SK-N-SH (cell line): ENCODE measurements at regions not wholly inside any gene's neighbourhood (a gene's known extent, or its start where the extent isn't known, plus 50 kb on each side); places are given as distances from the start of the nearest gene placed in this dataset.

ENCODE experiments used
- CTCF ChIP-seq: fragments of 200-600 bp; sonication (generic); IDR thresholded peaks from 2 replicates; pipeline ENCODE4 v1.6.1; 2017; ENCODE audit warnings: antibody characterized with exemption, mild to moderate bottlenecking, moderate library complexity
- GABPA ChIP-seq: IDR thresholded peaks from 2 replicates; pipeline ENCODE4 v1.4.0; 2012; ENCODE audit warnings: low read depth, mild to moderate bottlenecking
- MAX ChIP-seq: IDR thresholded peaks from 2 replicates; pipeline ENCODE4 v1.4.0; 2012; ENCODE audit warnings: low read depth
- MXI1 ChIP-seq: IDR thresholded peaks from 2 replicates; pipeline ENCODE4 v1.6.1; 2012; ENCODE audit warnings: mild to moderate bottlenecking, low read depth, low read length, improper control_type of control experiment
- NFIC ChIP-seq: IDR thresholded peaks from 2 replicates; pipeline ENCODE4 v1.4.0; 2012; ENCODE audit warnings: borderline replicate concordance
- POLR2AphosphoS5 ChIP-seq: IDR thresholded peaks from 2 replicates; pipeline ENCODE4 v1.6.1; 2012; ENCODE audit warnings: low read depth, low read length
- RAD21 ChIP-seq: IDR thresholded peaks from 2 replicates; pipeline ENCODE4 v1.6.1; 2012; ENCODE audit warnings: mild to moderate bottlenecking, low read length
- RCOR1 ChIP-seq: fragments of 150-350 bp; IDR thresholded peaks from 2 replicates; pipeline ENCODE4 v1.6.1; 2017; ENCODE audit warnings: antibody characterized with exemption, low read length
- RFX5 ChIP-seq: IDR thresholded peaks from 2 replicates; pipeline ENCODE4 v1.6.1; 2012; ENCODE audit warnings: mild to moderate bottlenecking, improper control_type of control experiment, low read length
- TAF1 ChIP-seq: IDR thresholded peaks from 2 replicates; pipeline ENCODE4 v1.6.1; 2012; ENCODE audit warnings: low read depth, mild to moderate bottlenecking, low read length, moderate library complexity, borderline replicate concordance
- TF ChIP-seq, protein P1 (sequence below): fragments of 150-350 bp; IDR thresholded peaks from 2 replicates; pipeline ENCODE4 v1.6.1; 2017; ENCODE audit warnings: antibody characterized with exemption, low read length, low read depth, borderline replicate concordance
- TF ChIP-seq, protein P2 (sequence below): fragments of 150-350 bp; IDR thresholded peaks from 2 replicates; pipeline ENCODE4 v1.6.1; 2016; ENCODE audit warnings: mild to moderate bottlenecking, low read depth, low read length

- TF ChIP-seq MAX (no peak), CTCF (no peak), RFX5 (no peak), MXI1 (no peak), TAF1 (no peak), RCOR1 (no peak), POLR2AphosphoS5 (no peak), GABPA (no peak), RAD21 (no peak), NFIC (no peak)
- TF ChIP-seq, protein P1, sequence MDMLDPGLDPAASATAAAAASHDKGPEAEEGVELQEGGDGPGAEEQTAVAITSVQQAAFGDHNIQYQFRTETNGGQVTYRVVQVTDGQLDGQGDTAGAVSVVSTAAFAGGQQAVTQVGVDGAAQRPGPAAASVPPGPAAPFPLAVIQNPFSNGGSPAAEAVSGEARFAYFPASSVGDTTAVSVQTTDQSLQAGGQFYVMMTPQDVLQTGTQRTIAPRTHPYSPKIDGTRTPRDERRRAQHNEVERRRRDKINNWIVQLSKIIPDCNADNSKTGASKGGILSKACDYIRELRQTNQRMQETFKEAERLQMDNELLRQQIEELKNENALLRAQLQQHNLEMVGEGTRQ, result no peak
- TF ChIP-seq, protein P2, sequence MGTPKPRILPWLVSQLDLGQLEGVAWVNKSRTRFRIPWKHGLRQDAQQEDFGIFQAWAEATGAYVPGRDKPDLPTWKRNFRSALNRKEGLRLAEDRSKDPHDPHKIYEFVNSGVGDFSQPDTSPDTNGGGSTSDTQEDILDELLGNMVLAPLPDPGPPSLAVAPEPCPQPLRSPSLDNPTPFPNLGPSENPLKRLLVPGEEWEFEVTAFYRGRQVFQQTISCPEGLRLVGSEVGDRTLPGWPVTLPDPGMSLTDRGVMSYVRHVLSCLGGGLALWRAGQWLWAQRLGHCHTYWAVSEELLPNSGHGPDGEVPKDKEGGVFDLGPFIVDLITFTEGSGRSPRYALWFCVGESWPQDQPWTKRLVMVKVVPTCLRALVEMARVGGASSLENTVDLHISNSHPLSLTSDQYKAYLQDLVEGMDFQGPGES, result no peak
Observed at GRCh38 chr7:89584896-89585295, 569.4 kb upstream of the STEAP1 start.
